HG03460 (cell line): ENCODE measurements at regions not wholly inside any gene's neighbourhood (a gene's known extent, or its start where the extent isn't known, plus 50 kb on each side); places are given as distances from the start of the nearest gene placed in this dataset.

ENCODE experiments used
- ATAC-seq: cut with Tn5 transposase; IDR thresholded peaks from one replicate; pipeline ENCODE4 v1.9.1; 2021; ENCODE audit not compliant: unreplicated experiment

- no peak for ATAC-seq
Measured at GRCh38 chr3:106018929-106019550, 150.2 kb upstream of the CBLB start.

GRCh38 chr3:106022913-106023312 lies 154.1 kb upstream of the CBLB start:
- ATAC-seq: no peak

- ATAC-seq: no peak
Measured at GRCh38 chr3:106025151-106025722, 156.4 kb upstream of the CBLB start.

- ATAC-seq: no peak
Measured at GRCh38 chr3:106029954-106030626, 161.3 kb upstream of the CBLB start.

- no peak for ATAC-seq
Measured at GRCh38 chr3:106030627-106030963, 161.8 kb upstream of the CBLB start.

GRCh38 chr3:106032479-106032878 lies 163.7 kb upstream of the CBLB start:
- no peak for ATAC-seq

- no peak for ATAC-seq
Measured at GRCh38 chr3:106033654-106034053, 164.8 kb upstream of the CBLB start.

GRCh38 chr3:106034313-106034712 lies 165.5 kb upstream of the CBLB start:
- no peak for ATAC-seq

GRCh38 chr3:106035619-106036018 lies 166.8 kb upstream of the CBLB start:
- no peak for ATAC-seq

- no peak for ATAC-seq
Measured at GRCh38 chr3:106036696-106037095, 167.9 kb upstream of the CBLB start.

GRCh38 chr3:106047221-106047620 lies 178.4 kb upstream of the CBLB start:
- ATAC-seq: no peak

GRCh38 chr3:106048946-106049481 lies 180.2 kb upstream of the CBLB start:
- no peak for ATAC-seq

- ATAC-seq: no peak
Measured at GRCh38 chr3:106049821-106050220, 181.0 kb upstream of the CBLB start.

- no peak for ATAC-seq
Measured at GRCh38 chr3:106056931-106057330, 188.1 kb upstream of the CBLB start.

GRCh38 chr3:106058475-106058874 lies 189.7 kb upstream of the CBLB start:
- no peak for ATAC-seq

- ATAC-seq: no peak
Measured at GRCh38 chr3:106059953-106060517, 191.2 kb upstream of the CBLB start.

- no peak for ATAC-seq
Measured at GRCh38 chr3:106063909-106064308, 195.1 kb upstream of the CBLB start.

GRCh38 chr3:106065831-106066230 lies 197.0 kb upstream of the CBLB start:
- ATAC-seq: no peak

GRCh38 chr3:106067711-106068110 lies 198.9 kb upstream of the CBLB start:
- peak; percentile 70 for ATAC-seq

- no peak for ATAC-seq
Measured at GRCh38 chr3:106068381-106068780, 199.6 kb upstream of the CBLB start.

- ATAC-seq: no peak
Measured at GRCh38 chr3:106068795-106069194, 200.0 kb upstream of the CBLB start.

GRCh38 chr3:106070187-106070586 lies 201.4 kb upstream of the CBLB start:
- no peak for ATAC-seq
